HFF-Myc (cell line): ENCODE measurements at regions not wholly inside any gene's neighbourhood (a gene's known extent, or its start where the extent isn't known, plus 50 kb on each side); places are given as distances from the start of the nearest gene placed in this dataset.
A peak's percentile ranks its signal among the peaks of the same experiment; 100 is the strongest.

Experiments
- DNase-seq: peaks from one replicate; pipeline ENCODE4 v3.0.0-alpha.2; 2011; ENCODE audit warnings: low read depth; ENCODE audit errors: extremely low read depth
- H3K4me3 ChIP-seq: replicated peaks from 2 replicates; pipeline ENCODE4 v1.5.1; 2011; ENCODE audit warnings: low read depth, mild to moderate bottlenecking, control low read depth, low read length
- TF ChIP-seq, protein P1 (sequence below): IDR thresholded peaks from 2 replicates; pipeline ENCODE4 v1.5.1; 2012; ENCODE audit warnings: mild to moderate bottlenecking, low read depth, low read length, control low read depth; ENCODE audit errors: missing control alignments

DNA sequence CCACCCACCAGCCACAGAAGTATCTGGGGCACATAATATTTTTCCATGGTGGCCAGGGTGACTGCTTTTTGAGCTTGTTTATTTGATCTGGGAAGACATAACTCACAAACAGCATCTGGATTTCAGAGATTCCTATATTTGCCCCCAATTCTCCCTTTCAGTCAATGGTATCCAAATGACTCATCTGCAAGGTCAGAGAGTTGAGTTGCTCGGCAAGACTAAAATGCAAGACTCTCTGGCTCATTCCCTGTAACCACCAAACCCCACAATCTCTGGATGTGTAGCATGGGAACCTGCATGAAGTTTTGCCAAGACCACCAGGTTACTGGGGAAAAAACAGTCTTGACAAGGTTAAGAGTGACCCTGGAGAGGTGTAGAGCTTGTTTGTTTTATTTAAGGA is 174.9 kb upstream of the FAR2 start:
- TF ChIP-seq, protein P1, sequence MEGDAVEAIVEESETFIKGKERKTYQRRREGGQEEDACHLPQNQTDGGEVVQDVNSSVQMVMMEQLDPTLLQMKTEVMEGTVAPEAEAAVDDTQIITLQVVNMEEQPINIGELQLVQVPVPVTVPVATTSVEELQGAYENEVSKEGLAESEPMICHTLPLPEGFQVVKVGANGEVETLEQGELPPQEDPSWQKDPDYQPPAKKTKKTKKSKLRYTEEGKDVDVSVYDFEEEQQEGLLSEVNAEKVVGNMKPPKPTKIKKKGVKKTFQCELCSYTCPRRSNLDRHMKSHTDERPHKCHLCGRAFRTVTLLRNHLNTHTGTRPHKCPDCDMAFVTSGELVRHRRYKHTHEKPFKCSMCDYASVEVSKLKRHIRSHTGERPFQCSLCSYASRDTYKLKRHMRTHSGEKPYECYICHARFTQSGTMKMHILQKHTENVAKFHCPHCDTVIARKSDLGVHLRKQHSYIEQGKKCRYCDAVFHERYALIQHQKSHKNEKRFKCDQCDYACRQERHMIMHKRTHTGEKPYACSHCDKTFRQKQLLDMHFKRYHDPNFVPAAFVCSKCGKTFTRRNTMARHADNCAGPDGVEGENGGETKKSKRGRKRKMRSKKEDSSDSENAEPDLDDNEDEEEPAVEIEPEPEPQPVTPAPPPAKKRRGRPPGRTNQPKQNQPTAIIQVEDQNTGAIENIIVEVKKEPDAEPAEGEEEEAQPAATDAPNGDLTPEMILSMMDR = no peak
- H3K4me3 ChIP-seq = no peak overlapping the region
- peak; percentile 30 for DNase-seq

DNA sequence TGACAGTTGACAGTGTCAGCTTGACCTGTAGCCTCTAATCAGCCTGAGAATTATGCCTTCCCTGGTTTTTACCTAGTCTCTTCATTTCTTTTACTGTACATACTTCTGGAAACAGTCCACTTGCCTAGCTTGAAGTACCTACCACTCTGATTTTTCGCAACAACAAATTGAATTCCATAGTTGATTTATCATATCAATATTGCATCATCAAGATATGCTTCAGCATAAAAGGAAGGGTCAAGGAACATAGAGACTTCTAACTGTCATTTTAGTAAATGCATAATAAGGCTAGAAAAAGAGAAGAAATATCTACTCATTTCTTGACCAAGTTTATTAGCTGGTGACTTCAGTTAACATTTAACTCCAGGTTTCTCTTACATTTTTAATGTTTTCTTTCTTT is 174.2 kb upstream of the FAR2 start:
- TF ChIP-seq, protein P1 = no peak
- H3K4me3 ChIP-seq = no peak overlapping the region
- DNase-seq = no peak

DNA sequence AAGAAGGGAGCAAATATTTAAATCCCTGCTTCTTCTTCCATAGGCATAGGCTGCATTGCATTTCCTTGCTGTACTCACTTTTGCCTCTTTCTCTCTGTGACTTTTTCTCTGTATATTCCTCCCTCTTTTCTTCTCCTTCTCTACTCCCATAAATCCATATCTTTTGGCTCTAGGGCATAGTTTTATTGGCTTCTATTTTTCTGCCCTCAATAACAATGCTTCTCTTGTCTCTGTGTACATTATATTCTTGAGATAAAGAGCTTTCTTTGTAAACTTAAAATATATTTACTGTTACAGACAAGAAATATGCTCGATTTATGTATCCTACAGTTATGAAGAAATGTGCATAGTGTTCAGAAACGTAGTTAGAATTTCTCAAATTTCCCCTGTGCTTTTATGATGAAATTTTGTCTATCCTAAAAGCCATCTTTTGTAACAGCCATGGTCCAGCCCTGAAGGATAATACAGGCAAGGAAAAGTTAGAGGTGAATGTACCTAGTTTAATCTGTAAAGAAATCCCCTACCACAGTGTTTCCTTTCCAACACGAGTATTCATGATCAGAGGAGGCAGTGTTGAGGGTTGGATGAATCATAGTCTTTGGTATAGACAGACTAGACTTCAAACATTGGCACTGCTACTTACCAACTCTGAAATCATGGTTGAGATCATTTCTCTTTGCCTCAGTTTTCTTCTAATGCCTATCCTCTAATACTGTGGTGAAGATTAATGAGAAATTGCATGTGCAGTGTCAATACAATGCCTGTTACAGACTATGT is 173.3 kb upstream of the FAR2 start:
- no peak overlapping the region for H3K4me3 ChIP-seq
- no peak for DNase-seq
- TF ChIP-seq, protein P1 = no peak

DNA sequence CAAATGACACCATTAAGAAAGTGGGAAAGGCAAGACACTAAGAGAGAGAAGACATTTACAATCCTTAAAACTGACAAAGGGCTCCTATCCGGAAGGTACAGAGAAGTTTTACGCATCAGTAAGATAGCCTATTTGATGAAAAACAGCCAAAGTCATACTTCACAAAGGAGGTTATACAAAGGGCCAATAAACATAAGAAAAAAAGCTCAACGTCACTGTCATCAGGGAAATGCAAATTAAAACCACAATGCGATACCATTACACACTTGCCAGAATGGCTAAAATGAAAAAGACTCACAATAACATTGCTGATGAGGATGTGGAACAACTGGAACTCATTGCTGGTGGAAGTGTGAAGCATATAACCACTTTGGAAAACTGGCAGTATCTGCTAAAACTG is 168.6 kb upstream of the FAR2 start:
- no peak overlapping the region for H3K4me3 ChIP-seq
- DNase-seq = no peak
- TF ChIP-seq, protein P1 = no peak

DNA sequence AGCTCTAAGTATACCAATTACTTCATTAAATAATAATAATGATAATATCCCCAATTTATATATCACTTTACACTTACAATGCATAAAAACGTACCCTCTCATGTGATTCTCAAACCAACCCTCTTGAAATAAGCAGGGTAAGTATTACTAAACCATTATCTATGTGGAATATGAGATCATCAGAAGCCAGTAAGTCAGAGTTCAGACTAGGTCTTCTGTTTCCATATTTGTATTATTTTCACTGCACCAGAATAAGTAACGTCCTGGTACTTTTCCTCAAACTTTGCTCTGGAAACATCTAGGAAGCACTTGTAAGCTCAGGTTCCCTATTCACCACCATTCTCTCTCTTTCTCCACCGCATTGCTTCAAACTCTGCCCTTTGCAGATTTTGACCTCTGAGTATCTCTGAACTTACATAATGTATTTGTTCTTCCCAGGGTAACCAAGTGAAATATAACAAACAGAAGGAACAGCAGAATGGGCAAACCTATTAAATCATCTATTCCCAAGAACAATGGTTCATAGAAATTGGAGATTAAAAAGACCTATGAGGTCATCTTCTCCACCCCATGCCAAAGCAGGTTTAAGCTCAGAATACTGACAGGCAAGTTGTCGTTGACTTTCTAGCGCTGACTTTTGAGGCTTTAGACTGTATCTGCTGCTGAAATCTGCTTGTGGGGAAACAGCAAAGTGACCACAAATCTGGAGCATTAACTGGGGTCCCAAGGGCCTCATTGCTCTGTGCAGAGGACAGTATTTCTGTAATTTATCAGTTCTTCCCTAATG is 161.3 kb upstream of the FAR2 start:
- no peak for DNase-seq
- no peak overlapping the region for H3K4me3 ChIP-seq
- TF ChIP-seq, protein P1 = no peak

DNA sequence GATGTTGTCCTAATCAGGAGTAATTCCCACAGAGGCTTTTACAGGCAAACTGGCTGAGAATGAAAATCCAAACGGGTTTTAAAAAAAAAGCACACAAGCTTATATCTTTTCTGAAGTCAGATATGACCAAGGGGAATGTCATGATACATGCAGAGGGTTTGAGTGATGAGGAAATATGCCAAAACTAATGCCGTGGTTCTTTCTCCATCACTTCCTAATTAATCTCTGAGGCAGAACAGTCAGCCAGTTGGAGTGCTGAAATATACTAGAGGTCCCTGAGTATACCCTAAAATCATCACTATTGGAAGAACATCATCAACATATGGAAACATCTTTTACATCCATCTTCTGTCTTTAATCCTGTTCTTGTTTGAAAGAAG is 160.8 kb upstream of the FAR2 start:
- no peak overlapping the region for H3K4me3 ChIP-seq
- TF ChIP-seq, protein P1 = no peak
- no peak for DNase-seq
